Uterus (tissue), 3 donors: ENCODE measurements at regions not wholly inside any gene's neighbourhood (a gene's known extent, or its start where the extent isn't known, plus 50 kb on each side); places are given as distances from the start of the nearest gene placed in this dataset.
"Not testable (repeated sequence)": the region's sequence is repeated elsewhere in the genome, so short reads cannot be mapped to it uniquely, and the experiment has no call there.

Source experiments
- DNase-seq, 2 donors: peaks; one replicate each; pipeline ENCODE4 v3.0.0-alpha.2; 2019 to 2020
- H3K27ac ChIP-seq, 2 donors: fragments of 200-600 bp; sonication (generic); 1 replicate in 1 of 2; 2 replicates in 1 of 2; pipeline ENCODE4 v1.5.1; 2016 to 2018
- H3K27me3 ChIP-seq, 2 donors: fragments of 200-600 bp; sonication (generic); one replicate each; pipeline ENCODE4 v1.5.1; 2018 to 2019; ENCODE audit warnings: control low read depth in 1 of 2
- H3K36me3 ChIP-seq, 2 donors: fragments of 200-600 bp; sonication (generic); one replicate each; pipeline ENCODE4 v1.5.1; 2019; ENCODE audit warnings: control low read depth in 1 of 2
- H3K4me1 ChIP-seq, 2 donors: fragments of 200-600 bp; sonication (generic); one replicate each; pipeline ENCODE4 v1.5.1; 2018 to 2019; ENCODE audit warnings: control low read depth in 1 of 2
- H3K4me3 ChIP-seq, 2 donors: fragments of 200-600 bp; sonication (generic); 1 replicate in 1 of 2; 2 replicates in 1 of 2; pipeline ENCODE4 v1.5.1; 2018 to 2019; ENCODE audit warnings: mild to moderate bottlenecking in 1 of 2
- H3K9me3 ChIP-seq, 2 donors: fragments of 200-600 bp; sonication (generic); one replicate each; pipeline ENCODE4 v1.5.1; 2019; ENCODE audit warnings: control low read depth in 1 of 2
- POLR2A ChIP-seq, 2 donors: fragments of 450-650 bp; IDR thresholded peaks; one replicate each; pipeline ENCODE4 v1.6.1; 2016; ENCODE audit warnings: antibody characterized with exemption in 2 of 2, mild to moderate bottlenecking in 1 of 2, moderate library complexity in 1 of 2
- intact Hi-C: fragments of 100-400 bp; cut with DNase I; formaldehyde crosslinking; loops from one replicate; pipeline ENCODE4 v1.15.1; 2023; ENCODE audit warnings: low total_unique reads
- TF ChIP-seq, protein P1 (sequence below), 4 experiments: fragments of 200-600 bp in 2 of 4; fragments of 450-650 bp in 2 of 4; sonication (generic) in 2 of 4; IDR thresholded peaks; one replicate each; pipeline ENCODE4 v1.5.1; 2016 to 2019; ENCODE audit warnings: antibody characterized with exemption in 4 of 4, mild to moderate bottlenecking in 2 of 4, moderate library complexity in 1 of 4
- donor health status: DM: yes; HTN: yes; CAD: no.

DNA sequence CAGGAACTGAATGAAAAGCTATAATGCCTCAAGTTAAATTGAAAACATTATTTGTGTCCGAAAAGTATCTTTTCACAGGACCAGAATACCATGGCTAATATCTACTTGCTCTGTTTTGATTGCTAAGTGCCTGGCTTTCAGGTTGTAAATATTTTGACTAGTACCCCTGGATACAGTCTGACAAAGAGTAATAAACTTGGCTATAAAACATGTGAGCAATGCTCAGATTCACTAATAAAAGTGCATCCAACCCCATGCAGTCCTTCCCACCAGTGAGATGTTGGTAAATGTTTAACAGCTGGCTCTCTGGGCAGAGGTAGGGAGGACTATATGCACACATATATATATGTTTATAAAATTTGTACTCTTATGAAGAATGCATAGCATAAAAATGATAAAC, 281.8 kb upstream of the TGFBR2 start:
- H3K4me1 ChIP-seq: no peaks in the 10 kb centered on the region
- H3K9me3 ChIP-seq: no peaks in the 10 kb centered on the region
- no peak overlapping the region for H3K4me3 ChIP-seq
- no peaks in the 10 kb centered on the region for H3K36me3 ChIP-seq
- no peak for DNase-seq
- intact Hi-C loops: no loop called here
- H3K27ac ChIP-seq: peak overlapping the region in 1 of 2 donors; percentile 23
- no peaks in the 10 kb centered on the region for H3K27me3 ChIP-seq
- TF ChIP-seq POLR2A (IDR thresholded peaks at IDR 0.05): no peak
- TF ChIP-seq, protein P1, sequence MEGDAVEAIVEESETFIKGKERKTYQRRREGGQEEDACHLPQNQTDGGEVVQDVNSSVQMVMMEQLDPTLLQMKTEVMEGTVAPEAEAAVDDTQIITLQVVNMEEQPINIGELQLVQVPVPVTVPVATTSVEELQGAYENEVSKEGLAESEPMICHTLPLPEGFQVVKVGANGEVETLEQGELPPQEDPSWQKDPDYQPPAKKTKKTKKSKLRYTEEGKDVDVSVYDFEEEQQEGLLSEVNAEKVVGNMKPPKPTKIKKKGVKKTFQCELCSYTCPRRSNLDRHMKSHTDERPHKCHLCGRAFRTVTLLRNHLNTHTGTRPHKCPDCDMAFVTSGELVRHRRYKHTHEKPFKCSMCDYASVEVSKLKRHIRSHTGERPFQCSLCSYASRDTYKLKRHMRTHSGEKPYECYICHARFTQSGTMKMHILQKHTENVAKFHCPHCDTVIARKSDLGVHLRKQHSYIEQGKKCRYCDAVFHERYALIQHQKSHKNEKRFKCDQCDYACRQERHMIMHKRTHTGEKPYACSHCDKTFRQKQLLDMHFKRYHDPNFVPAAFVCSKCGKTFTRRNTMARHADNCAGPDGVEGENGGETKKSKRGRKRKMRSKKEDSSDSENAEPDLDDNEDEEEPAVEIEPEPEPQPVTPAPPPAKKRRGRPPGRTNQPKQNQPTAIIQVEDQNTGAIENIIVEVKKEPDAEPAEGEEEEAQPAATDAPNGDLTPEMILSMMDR (IDR thresholded peaks at IDR 0.05): no peak

DNA sequence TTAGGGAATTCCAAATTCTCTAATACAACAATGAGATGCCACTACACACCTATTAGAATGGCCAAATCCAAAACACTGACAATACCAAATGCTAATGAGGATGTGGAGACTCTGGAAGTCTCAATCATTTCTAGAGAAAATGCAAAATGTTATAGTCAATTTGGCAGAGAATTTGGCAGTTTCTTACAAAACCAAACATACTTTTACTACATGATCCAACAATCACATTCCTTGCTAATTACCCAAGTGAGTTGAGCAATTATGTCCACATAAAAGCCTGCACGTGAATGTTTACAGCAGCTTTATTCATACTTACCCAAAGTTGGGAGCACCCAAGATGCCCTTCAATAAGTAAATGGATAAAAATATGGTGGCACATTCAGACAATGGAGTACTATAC, 278.4 kb upstream of the TGFBR2 start:
- H3K27ac ChIP-seq, H3K9me3 ChIP-seq, H3K4me1 ChIP-seq, intact Hi-C loops, DNase-seq, H3K27me3 ChIP-seq, H3K4me3 ChIP-seq, H3K36me3 ChIP-seq: not testable (repeated sequence)

- H3K4me1 ChIP-seq, H3K36me3 ChIP-seq, H3K27me3 ChIP-seq, H3K9me3 ChIP-seq, H3K27ac ChIP-seq, DNase-seq, intact Hi-C loops, H3K4me3 ChIP-seq: not testable (repeated sequence)
Measured at GRCh38 chr3:30328935-30329334, 277.5 kb upstream of the TGFBR2 start.

GRCh38 chr3:30331519-30331918, 274.9 kb upstream of the TGFBR2 start:
- Histone ChIP-seq H3K27me3 (no peaks in the 10 kb centered on the region), H3K9me3 (no peaks in the 10 kb centered on the region), H3K4me3 (no peak overlapping the region), H3K36me3 (no peaks in the 10 kb centered on the region), H3K27ac (no peak overlapping the region), H3K4me1 (no peaks in the 10 kb centered on the region)
- TF ChIP-seq, protein P1 (IDR thresholded peaks at IDR 0.05): no peak
- TF ChIP-seq POLR2A (IDR thresholded peaks at IDR 0.05): no peak
- intact Hi-C loops: no loop called here
- no peak for DNase-seq

- intact Hi-C loops: no loop called here
- no peak for DNase-seq
- Histone ChIP-seq H3K9me3 (no peaks in the 10 kb centered on the region), H3K27ac (no peak overlapping the region), H3K36me3 (no peaks in the 10 kb centered on the region), H3K4me1 (no peaks in the 10 kb centered on the region), H3K4me3 (no peak overlapping the region), H3K27me3 (no peaks in the 10 kb centered on the region)
- TF ChIP-seq POLR2A (IDR thresholded peaks at IDR 0.05): no peak
Measured at GRCh38 chr3:30332196-30333021, 274.0 kb upstream of the TGFBR2 start.

GRCh38 chr3:30333143-30333542, 273.3 kb upstream of the TGFBR2 start:
- H3K4me1 ChIP-seq: no peaks in the 10 kb centered on the region
- H3K27me3 ChIP-seq: no peaks in the 10 kb centered on the region
- no peak overlapping the region for H3K4me3 ChIP-seq
- intact Hi-C loops: no loop called here
- H3K9me3 ChIP-seq: no peaks in the 10 kb centered on the region
- TF ChIP-seq, protein P1 (IDR thresholded peaks at IDR 0.05): no peak
- TF ChIP-seq POLR2A (IDR thresholded peaks at IDR 0.05): no peak
- H3K36me3 ChIP-seq: no peaks in the 10 kb centered on the region
- no peak for DNase-seq
- H3K27ac ChIP-seq: no peak overlapping the region

GRCh38 chr3:30333903-30334302, 272.5 kb upstream of the TGFBR2 start:
- TF ChIP-seq, protein P1 (IDR thresholded peaks at IDR 0.05): no peak
- no peaks in the 10 kb centered on the region for H3K36me3 ChIP-seq
- intact Hi-C loops: no loop called here
- no peak for DNase-seq
- no peaks in the 10 kb centered on the region for H3K27me3 ChIP-seq
- no peaks in the 10 kb centered on the region for H3K4me1 ChIP-seq
- no peak overlapping the region for H3K27ac ChIP-seq
- no peak overlapping the region for H3K4me3 ChIP-seq
- no peaks in the 10 kb centered on the region for H3K9me3 ChIP-seq
